Liver (tissue), 8 donors: ENCODE measurements at regions not wholly inside any gene's neighbourhood (a gene's known extent, or its start where the extent isn't known, plus 50 kb on each side); places are given as distances from the start of the nearest gene placed in this dataset.
A peak's percentile ranks its signal among the peaks of the same experiment; 100 is the strongest.

ENCODE experiments used
- DNase-seq: peaks from one replicate; pipeline ENCODE4 v3.0.0-alpha.2; 2017; ENCODE audit warnings: low spot score
- H3K27ac ChIP-seq, 2 donors: one replicate each; pipeline ENCODE4 v1.7.0; 2013; ENCODE audit warnings: inconsistent platforms in 2 of 2, low read length in 2 of 2, control low read depth in 1 of 2, low read depth in 1 of 2, mild to moderate bottlenecking in 1 of 2
- H3K27me3 ChIP-seq, 4 donors: one replicate each; pipeline versions ENCODE4 v1.6.1 to v1.7.0; 2013; ENCODE audit warnings: low read length in 3 of 4, inconsistent platforms in 1 of 4, mild to moderate bottlenecking in 1 of 4, moderate library complexity in 1 of 4; ENCODE audit not compliant: control insufficient read depth in 4 of 4, insufficient read depth in 4 of 4
- H3K36me3 ChIP-seq, 4 donors: one replicate each; pipeline versions ENCODE4 v1.6.1 to v1.7.0; 2013; ENCODE audit warnings: low read length in 3 of 4, mild to moderate bottlenecking in 3 of 4, low read depth in 1 of 4, moderate library complexity in 1 of 4; ENCODE audit not compliant: control insufficient read depth in 4 of 4, insufficient read depth in 3 of 4
- H3K4me1 ChIP-seq, 4 donors: one replicate each; pipeline versions ENCODE4 v1.6.1 to v1.7.0; 2013; ENCODE audit warnings: low read length in 3 of 4, mild to moderate bottlenecking in 3 of 4, moderate library complexity in 1 of 4; ENCODE audit not compliant: control insufficient read depth in 4 of 4, insufficient read depth in 4 of 4
- H3K4me3 ChIP-seq, 3 donors: one replicate each; pipeline versions ENCODE4 v1.6.1 to v1.7.0; 2013; ENCODE audit warnings: low read length in 3 of 3, control low read depth in 1 of 3, low read depth in 1 of 3, mild to moderate bottlenecking in 1 of 3
- H3K9ac ChIP-seq, 2 donors: one replicate each; pipeline ENCODE4 v1.7.0; 2013; ENCODE audit warnings: low read length in 2 of 2, mild to moderate bottlenecking in 2 of 2, moderate library complexity in 2 of 2, control low read depth in 1 of 2, low read depth in 1 of 2
- H3K9me3 ChIP-seq, 4 donors: one replicate each; pipeline versions ENCODE4 v1.6.1 to v1.7.0; 2013; ENCODE audit warnings: low read length in 3 of 4; ENCODE audit not compliant: control insufficient read depth in 4 of 4
- ATF3 ChIP-seq: IDR thresholded peaks from 2 replicates; pipeline ENCODE4 v1.6.1; 2016; ENCODE audit warnings: antibody characterized with exemption
- EGR1 ChIP-seq, 2 donors: IDR thresholded peaks; 2 replicates each; pipeline ENCODE4 v1.6.1; 2016 to 2018; ENCODE audit warnings: antibody characterized with exemption in 2 of 2, low read depth in 2 of 2
- FOXA2 ChIP-seq: IDR thresholded peaks from 2 replicates; pipeline ENCODE4 v1.6.1; 2016; ENCODE audit warnings: antibody characterized with exemption
- GABPA ChIP-seq, 2 donors: IDR thresholded peaks in 1 of 2; conservative IDR thresholded peaks in 1 of 2; 2 replicates each; pipeline ENCODE4 v1.6.1; 2016; ENCODE audit warnings: antibody characterized with exemption in 2 of 2, mild to moderate bottlenecking in 1 of 2, moderate library complexity in 1 of 2
- HNF4A ChIP-seq, 2 donors: conservative IDR thresholded peaks; 2 replicates each; pipeline ENCODE4 v1.6.1; 2016; ENCODE audit warnings: antibody characterized with exemption in 2 of 2, mild to moderate bottlenecking in 2 of 2
- HNF4G ChIP-seq: IDR thresholded peaks from 2 replicates; pipeline ENCODE4 v1.6.1; 2016; ENCODE audit warnings: antibody characterized with exemption
- JUND ChIP-seq, 2 donors: IDR thresholded peaks; 2 replicates each; pipeline ENCODE4 v1.6.1; 2016; ENCODE audit warnings: antibody characterized with exemption in 2 of 2
- NR2F2 ChIP-seq: IDR thresholded peaks from 2 replicates; pipeline ENCODE4 v1.6.1; 2016; ENCODE audit warnings: antibody characterized with exemption
- RAD21 ChIP-seq, 2 donors: IDR thresholded peaks; 2 replicates each; pipeline ENCODE4 v1.6.1; 2016; ENCODE audit warnings: antibody characterized with exemption in 2 of 2, mild to moderate bottlenecking in 2 of 2
- REST ChIP-seq: IDR thresholded peaks from 2 replicates; pipeline ENCODE4 v1.6.1; 2016; ENCODE audit warnings: antibody characterized with exemption, mild to moderate bottlenecking
- RXRA ChIP-seq, 2 donors: IDR thresholded peaks; 2 replicates each; pipeline ENCODE4 v1.6.1; 2017 to 2018; ENCODE audit warnings: antibody characterized with exemption in 2 of 2, mild to moderate bottlenecking in 1 of 2
- SP1 ChIP-seq: IDR thresholded peaks from 2 replicates; pipeline ENCODE4 v1.6.1; 2018; ENCODE audit warnings: antibody characterized with exemption, mild to moderate bottlenecking
- TAF1 ChIP-seq: conservative IDR thresholded peaks from 2 replicates; pipeline ENCODE4 v1.6.1; 2016; ENCODE audit warnings: antibody characterized with exemption, mild to moderate bottlenecking
- WGBS: extraction: QIAGEN DNeasy Blood & Tissue Kit; methylation state at CpG from one replicate; pipeline ENCODE4 v1.1.7; 2013; 5-methylcytosine and 5-hydroxymethylcytosine counted together
- TF ChIP-seq, protein P1 (sequence below): fragments of 150-350 bp; IDR thresholded peaks from 2 replicates; pipeline ENCODE4 v1.5.1; 2017; ENCODE audit warnings: improper control_type of control experiment, low read depth, low read length; ENCODE audit not compliant: missing input control
- TF ChIP-seq, protein P2 (sequence below): IDR thresholded peaks from 2 replicates; pipeline ENCODE4 v1.6.1; 2016; ENCODE audit warnings: antibody characterized with exemption
- donor health status: healthy.
- donor health status: healthy.
- donor health status: healthy.
- donor health status: healthy.
- donor health status: healthy.

GRCh38 chr3:146313031-146313745 is 62.3 kb upstream of the PLSCR4 start:
- peaks cover 0 to 3% (median 0%) of the 10 kb centered on the region in 4 donors for H3K4me1 ChIP-seq
- WGBS, result 75% methylated on average over 2 of the region's 2 CpGs
- no peaks in the 10 kb centered on the region for H3K36me3 ChIP-seq
- no peaks in the 10 kb centered on the region for H3K9me3 ChIP-seq
- H3K27me3 ChIP-seq, result no peaks in the 10 kb centered on the region
- H3K4me3 ChIP-seq, result no peak overlapping the region
- no peak overlapping the region for H3K27ac ChIP-seq
- H3K9ac ChIP-seq, result no peak overlapping the region
- no peak for TF ChIP-seq GABPA (IDR thresholded peaks at IDR 0.05 in 1 of 2, conservative IDR thresholded peaks at IDR 0.05 in 1 of 2)
- no peak for DNase-seq

- Histone ChIP-seq H3K9me3 (no peaks in the 10 kb centered on the region), H3K36me3 (no peaks in the 10 kb centered on the region), H3K27me3 (no peaks in the 10 kb centered on the region), H3K27ac (peak overlapping the region; percentile 39 to 45), H3K9ac (no peak overlapping the region), H3K4me1 (peaks cover 0 to 3% (median 0%) of the 10 kb centered on the region in 4 donors), H3K4me3 (no peak overlapping the region)
- peak; percentile 14 to 43 for TF ChIP-seq RAD21 (IDR thresholded peaks at IDR 0.05)
- TF ChIP-seq, protein P1, sequence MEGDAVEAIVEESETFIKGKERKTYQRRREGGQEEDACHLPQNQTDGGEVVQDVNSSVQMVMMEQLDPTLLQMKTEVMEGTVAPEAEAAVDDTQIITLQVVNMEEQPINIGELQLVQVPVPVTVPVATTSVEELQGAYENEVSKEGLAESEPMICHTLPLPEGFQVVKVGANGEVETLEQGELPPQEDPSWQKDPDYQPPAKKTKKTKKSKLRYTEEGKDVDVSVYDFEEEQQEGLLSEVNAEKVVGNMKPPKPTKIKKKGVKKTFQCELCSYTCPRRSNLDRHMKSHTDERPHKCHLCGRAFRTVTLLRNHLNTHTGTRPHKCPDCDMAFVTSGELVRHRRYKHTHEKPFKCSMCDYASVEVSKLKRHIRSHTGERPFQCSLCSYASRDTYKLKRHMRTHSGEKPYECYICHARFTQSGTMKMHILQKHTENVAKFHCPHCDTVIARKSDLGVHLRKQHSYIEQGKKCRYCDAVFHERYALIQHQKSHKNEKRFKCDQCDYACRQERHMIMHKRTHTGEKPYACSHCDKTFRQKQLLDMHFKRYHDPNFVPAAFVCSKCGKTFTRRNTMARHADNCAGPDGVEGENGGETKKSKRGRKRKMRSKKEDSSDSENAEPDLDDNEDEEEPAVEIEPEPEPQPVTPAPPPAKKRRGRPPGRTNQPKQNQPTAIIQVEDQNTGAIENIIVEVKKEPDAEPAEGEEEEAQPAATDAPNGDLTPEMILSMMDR, result no peak
- TF ChIP-seq HNF4A (conservative IDR thresholded peaks at IDR 0.05), result no peak
- TF ChIP-seq RXRA (IDR thresholded peaks at IDR 0.05), result peak; percentile 46 to 52
- peak; percentile 56 for TF ChIP-seq SP1
- no peak for TF ChIP-seq TAF1
- peak; percentile 69 to 71 for TF ChIP-seq GABPA (IDR thresholded peaks at IDR 0.05 in 1 of 2, conservative IDR thresholded peaks at IDR 0.05 in 1 of 2)
- no peak for TF ChIP-seq EGR1 (IDR thresholded peaks at IDR 0.05; ENCODE audit: low read depth in 2 of 2)
- no peak for TF ChIP-seq FOXA2
- no peak for TF ChIP-seq REST
- no peak for TF ChIP-seq HNF4G
- TF ChIP-seq, protein P2, sequence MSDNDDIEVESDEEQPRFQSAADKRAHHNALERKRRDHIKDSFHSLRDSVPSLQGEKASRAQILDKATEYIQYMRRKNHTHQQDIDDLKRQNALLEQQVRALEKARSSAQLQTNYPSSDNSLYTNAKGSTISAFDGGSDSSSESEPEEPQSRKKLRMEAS, result no peak
- peak; percentile 12 for TF ChIP-seq ATF3
- peak in 1 of 2 donors; percentile 38 for TF ChIP-seq JUND (IDR thresholded peaks at IDR 0.05)
- peak; percentile 97 for TF ChIP-seq NR2F2
- DNase-seq, result no peak
- WGBS, result 65% methylated on average over 3 of the region's 3 CpGs
Observed at GRCh38 chr3:146308682-146309081, 57.8 kb upstream of the PLSCR4 start.
